ENCODE measurements at regions not wholly inside any gene's neighbourhood (a gene's known extent, or its start where the extent isn't known, plus 50 kb on each side); places are given as distances from the start of the nearest gene placed in this dataset.

- no peak for DNase-seq
- Histone ChIP-seq H3K36me3 (no peaks in the 10 kb centered on the region), H3K4me3 (no peak overlapping the region), H3K27ac (no peak overlapping the region), H3K9me3 (replicated peaks) (no peaks in the 10 kb centered on the region), H3K4me1 (no peaks in the 10 kb centered on the region), H3K27me3 (no peaks in the 10 kb centered on the region)
Observed at GRCh38 chr1:38334930-38335592, 288.5 kb upstream of the POU3F1 start.

DNA sequence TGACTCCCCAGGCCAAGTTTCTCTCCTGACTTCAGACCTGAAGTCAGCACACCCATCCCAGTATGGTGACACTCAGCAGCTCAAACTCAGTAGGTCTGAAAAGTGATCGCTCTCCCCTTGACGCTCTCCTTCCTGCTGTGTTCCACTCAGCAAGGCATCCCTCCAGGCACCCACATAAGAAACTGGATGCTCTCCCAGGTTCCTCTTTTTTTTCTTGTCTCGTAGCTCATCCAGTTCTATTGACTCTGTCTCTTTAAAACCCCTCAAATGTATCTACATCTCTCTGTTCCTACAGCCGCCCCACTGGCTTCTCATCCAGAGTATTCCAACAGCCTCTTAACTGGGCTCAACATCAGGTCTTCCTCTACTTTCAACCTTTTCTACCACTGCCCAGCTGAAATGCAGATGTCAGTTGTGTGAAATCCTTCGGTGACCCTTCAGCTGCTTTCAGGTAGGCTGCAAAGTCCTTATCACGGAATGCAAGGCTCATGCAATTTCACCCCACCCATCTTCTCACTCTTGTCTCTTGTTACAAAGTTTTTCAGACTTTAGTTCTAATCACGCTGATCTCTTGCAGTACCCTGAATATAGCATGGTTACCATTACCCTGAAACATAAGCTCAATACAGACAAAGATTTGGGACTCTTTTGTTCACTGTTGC is 286.2 kb upstream of the POU3F1 start:
- no peaks in the 10 kb centered on the region for H3K9me3 ChIP-seq (replicated peaks)
- no peaks in the 10 kb centered on the region for H3K4me1 ChIP-seq
- no peaks in the 10 kb centered on the region for H3K36me3 ChIP-seq
- no peak for DNase-seq
- H3K27me3 ChIP-seq, result no peaks in the 10 kb centered on the region
- no peak overlapping the region for H3K27ac ChIP-seq
- H3K4me3 ChIP-seq, result no peak overlapping the region

DNA sequence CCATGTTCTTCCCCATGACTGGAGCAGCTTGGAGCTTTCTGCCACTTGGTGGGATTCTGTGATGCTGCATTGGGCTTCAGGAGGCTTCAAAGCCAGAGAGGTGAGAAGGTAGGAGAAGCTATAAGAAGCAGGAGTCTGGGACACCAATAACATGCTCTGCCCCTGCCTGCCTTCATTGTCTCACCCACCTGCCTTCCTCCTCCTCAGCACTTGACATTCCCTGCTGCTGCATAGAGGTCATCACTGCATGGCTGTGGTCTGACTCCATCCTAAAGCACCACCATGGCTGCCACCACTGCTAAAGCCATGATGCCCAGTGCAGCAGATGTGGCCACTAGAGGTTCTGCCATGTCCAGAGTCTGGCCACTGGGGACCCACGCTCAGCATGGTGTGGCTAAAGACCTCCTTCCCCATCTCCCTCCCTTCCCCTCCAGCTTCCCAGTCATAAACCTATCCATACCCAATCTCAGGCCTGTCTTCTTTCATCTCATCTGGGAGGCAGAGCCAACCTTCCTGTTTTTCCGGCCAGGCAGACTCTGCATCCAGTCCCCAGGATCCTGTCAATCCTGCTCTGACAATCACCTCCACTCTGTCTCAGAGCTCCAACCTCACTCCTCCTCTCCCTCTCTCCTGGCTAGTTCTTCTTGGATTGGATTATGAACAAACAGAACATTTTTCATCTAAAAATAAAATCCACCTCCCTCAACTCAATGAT is 285.1 kb upstream of the POU3F1 start:
- Histone ChIP-seq H3K9me3 (replicated peaks) (no peaks in the 10 kb centered on the region), H3K27ac (no peak overlapping the region), H3K4me1 (no peaks in the 10 kb centered on the region), H3K4me3 (no peak overlapping the region), H3K27me3 (no peaks in the 10 kb centered on the region; the same call in 1 of the 2 replicates), H3K36me3 (no peaks in the 10 kb centered on the region)
- DNase-seq, result no peak

- no peak overlapping the region for H3K4me3 ChIP-seq
- H3K36me3 ChIP-seq, result no peaks in the 10 kb centered on the region
- no peak for DNase-seq
- H3K9me3 ChIP-seq (replicated peaks), result no peaks in the 10 kb centered on the region
- no peaks in the 10 kb centered on the region for H3K4me1 ChIP-seq
- no peaks in the 10 kb centered on the region; the same call in 1 of the 2 replicates for H3K27me3 ChIP-seq
- H3K27ac ChIP-seq, result no peak overlapping the region
Observed at GRCh38 chr1:38330799-38331198, 284.2 kb upstream of the POU3F1 start.

DNA sequence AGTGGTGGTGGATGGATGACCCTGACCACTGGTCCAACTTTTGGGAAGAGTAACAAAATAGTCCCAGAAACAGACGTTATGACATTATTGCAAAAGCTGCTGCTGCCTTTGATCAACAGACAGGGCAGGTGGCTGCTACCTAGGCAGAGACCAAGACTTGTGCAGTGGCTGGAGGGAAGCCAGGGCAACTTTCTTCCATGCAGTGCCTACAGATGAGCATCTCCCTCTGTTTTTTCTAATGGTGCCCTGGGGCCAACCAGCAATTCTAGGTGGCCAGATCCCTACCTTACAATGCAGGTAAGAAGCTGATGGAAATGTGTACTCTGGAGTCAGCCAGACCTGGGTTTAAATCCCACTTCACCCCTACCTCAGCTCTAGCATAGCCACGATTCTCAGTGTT is 283.1 kb upstream of the POU3F1 start:
- no peak for DNase-seq

DNA sequence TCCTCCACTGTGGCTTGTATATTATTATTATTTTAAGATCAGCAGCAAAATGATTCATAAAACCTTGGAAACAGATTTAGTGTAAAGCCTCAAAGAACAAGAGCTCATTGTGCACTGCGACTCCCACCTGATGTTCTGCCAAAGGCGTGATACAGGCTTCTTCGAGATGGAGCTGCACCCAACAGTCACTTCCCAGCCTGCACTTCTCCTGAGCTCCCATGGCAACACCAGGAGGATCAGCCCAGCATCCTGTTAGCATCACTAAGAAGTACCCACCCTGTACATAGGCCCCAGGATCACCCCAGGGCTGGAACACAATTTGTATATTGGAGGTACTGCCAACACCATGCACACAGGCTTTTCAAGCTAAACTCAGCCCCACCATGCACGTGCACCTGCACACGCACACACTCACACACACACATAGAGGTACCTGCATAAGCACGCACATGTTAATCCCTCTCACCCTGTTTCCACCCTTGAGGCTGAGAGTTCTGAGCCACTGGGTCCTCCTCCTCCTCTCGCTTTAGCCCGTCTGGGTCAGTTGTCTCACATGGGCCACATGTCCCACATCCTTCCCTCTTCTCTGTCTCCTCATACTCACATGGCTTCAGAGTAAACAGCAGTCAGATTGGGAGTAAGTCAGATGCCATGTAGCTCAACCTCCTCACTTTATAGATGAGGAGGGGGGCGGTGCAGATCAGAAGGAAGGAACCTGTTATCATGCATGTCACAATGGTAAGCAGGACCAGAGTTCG is 281.9 kb upstream of the POU3F1 start:
- H3K27me3 ChIP-seq, result peaks cover 3% of the 10 kb centered on the region; the same call in 1 of the 2 replicates
- no peaks in the 10 kb centered on the region for H3K9me3 ChIP-seq (replicated peaks)
- DNase-seq, result no peak

More for the DNA sequence above, 283.1 kb upstream of the POU3F1 start:
- Histone ChIP-seq H3K36me3 (no peaks in the 10 kb centered on the region), H3K4me1 (no peaks in the 10 kb centered on the region), H3K4me3 (no peak overlapping the region), H3K27me3 (no peaks in the 10 kb centered on the region; the same call in 1 of the 2 replicates), H3K27ac (no peak overlapping the region), H3K9me3 (replicated peaks) (no peaks in the 10 kb centered on the region)

DNA sequence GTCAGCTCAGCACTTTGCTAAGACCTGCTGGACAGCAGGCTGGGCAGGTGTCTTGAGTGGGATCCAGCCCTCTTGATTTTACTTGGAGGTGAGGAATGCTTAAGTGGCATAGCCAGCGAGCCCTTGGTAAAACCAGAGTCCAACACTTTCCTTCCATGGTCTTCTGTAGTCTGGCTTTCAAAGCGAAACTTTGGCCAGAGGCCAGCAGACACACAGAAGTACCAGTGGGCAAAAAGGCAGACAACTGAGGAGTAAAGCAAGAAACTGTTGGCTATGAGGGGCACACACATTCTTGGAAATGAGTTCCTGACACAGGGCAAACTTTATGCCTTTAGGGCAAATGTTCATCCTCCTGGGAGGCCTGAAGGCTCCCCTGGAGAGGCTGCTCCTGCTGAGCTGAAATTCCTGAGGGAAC is 281.0 kb upstream of the POU3F1 start:
- H3K27me3 ChIP-seq, result peaks cover 12% of the 10 kb centered on the region; the same call in 1 of the 2 replicates
- no peaks in the 10 kb centered on the region for H3K4me1 ChIP-seq
- 0 out of 2 replicates have a peak, but pooled peaks cover 3% of the 10 kb centered on the region for H3K9me3 ChIP-seq (replicated peaks)
- DNase-seq, result peak in 1 of 2 experiments; percentile 4
- no peaks in the 10 kb centered on the region for H3K36me3 ChIP-seq
- H3K27ac ChIP-seq, result no peak overlapping the region
- H3K4me3 ChIP-seq, result no peak overlapping the region

More for the DNA sequence above, 281.9 kb upstream of the POU3F1 start:
- no peaks in the 10 kb centered on the region for H3K4me1 ChIP-seq
- no peak overlapping the region for H3K4me3 ChIP-seq
- no peaks in the 10 kb centered on the region for H3K36me3 ChIP-seq
- H3K27ac ChIP-seq, result no peak overlapping the region

GRCh38 chr1:38326856-38327255 is 280.3 kb upstream of the POU3F1 start:
- Histone ChIP-seq H3K36me3 (no peaks in the 10 kb centered on the region), H3K4me3 (no peak overlapping the region), H3K4me1 (no peaks in the 10 kb centered on the region), H3K9me3 (replicated peaks) (0 out of 2 replicates have a peak, but pooled peaks cover 3% of the 10 kb centered on the region), H3K27ac (no peak overlapping the region), H3K27me3 (peaks cover 12% of the 10 kb centered on the region; the same call in 1 of the 2 replicates)
- DNase-seq, result no peak

DNA sequence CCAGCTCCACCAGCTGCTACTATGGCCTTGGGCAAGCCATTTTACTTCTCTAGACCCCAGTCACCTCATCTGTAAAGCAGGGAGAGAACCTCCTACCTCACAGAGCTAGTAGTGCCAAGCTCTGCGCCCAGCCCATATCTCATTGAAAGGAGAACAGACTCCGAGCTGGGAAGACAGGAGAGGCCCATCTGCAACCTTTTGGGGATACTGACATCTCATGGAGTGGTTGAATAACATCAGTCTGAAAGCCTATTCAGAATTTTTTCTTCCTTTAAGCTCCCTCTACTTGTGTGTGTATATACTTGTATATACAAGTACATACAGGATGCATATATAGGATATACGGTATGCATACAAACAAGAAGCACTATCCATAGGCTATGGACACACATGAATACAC is 279.5 kb upstream of the POU3F1 start:
- no peaks in the 10 kb centered on the region for H3K36me3 ChIP-seq
- H3K9me3 ChIP-seq (replicated peaks), result 0 out of 2 replicates have a peak, but pooled peaks cover 3% of the 10 kb centered on the region
- no peak overlapping the region for H3K4me3 ChIP-seq
- no peaks in the 10 kb centered on the region for H3K4me1 ChIP-seq
- no peak overlapping the region for H3K27ac ChIP-seq
- no peak for DNase-seq
- H3K27me3 ChIP-seq, result peaks cover 12% of the 10 kb centered on the region; the same call in 1 of the 2 replicates

GRCh38 chr1:38312753-38313152 is 266.2 kb upstream of the POU3F1 start:
- Histone ChIP-seq H3K9me3 (replicated peaks) (no peaks in the 10 kb centered on the region), H3K4me3 (no peak overlapping the region), H3K36me3 (no peaks in the 10 kb centered on the region), H3K27me3 (no peaks in the 10 kb centered on the region), H3K4me1 (no peaks in the 10 kb centered on the region), H3K27ac (no peak overlapping the region)
- no peak for DNase-seq

DNA sequence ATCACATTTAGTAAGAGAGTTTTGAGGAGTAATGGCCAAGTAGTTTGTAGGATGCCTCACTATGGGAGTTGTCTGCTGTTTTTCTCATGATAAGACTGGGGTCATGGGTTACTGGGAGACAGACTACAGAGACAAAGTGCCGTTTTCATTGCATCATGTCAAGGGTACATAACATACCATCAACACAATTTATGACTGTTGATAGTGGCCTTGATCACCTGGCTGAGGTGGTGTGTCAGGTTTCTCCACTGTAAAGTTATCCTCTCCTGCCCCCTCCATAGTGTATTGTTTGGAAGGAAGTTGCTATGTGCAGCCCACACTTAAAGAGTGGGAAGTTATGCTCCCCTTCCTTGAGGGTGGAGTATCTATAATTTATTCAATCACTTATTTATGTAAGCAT is 263.5 kb upstream of the POU3F1 start:
- no peaks in the 10 kb centered on the region for H3K27me3 ChIP-seq
- DNase-seq, result no peak
- no peaks in the 10 kb centered on the region for H3K36me3 ChIP-seq
- no peak overlapping the region for H3K4me3 ChIP-seq
- H3K9me3 ChIP-seq (replicated peaks), result no peaks in the 10 kb centered on the region
- no peaks in the 10 kb centered on the region for H3K4me1 ChIP-seq
- no peak overlapping the region for H3K27ac ChIP-seq

- H3K4me1 ChIP-seq, result no peaks in the 10 kb centered on the region
- H3K27me3 ChIP-seq, result no peaks in the 10 kb centered on the region
- no peaks in the 10 kb centered on the region for H3K36me3 ChIP-seq
- H3K4me3 ChIP-seq, result no peak overlapping the region
- H3K9me3 ChIP-seq (replicated peaks), result no peaks in the 10 kb centered on the region
- no peak overlapping the region for H3K27ac ChIP-seq
- DNase-seq, result no peak
Observed at GRCh38 chr1:38308780-38309179, 262.2 kb upstream of the POU3F1 start.

DNA sequence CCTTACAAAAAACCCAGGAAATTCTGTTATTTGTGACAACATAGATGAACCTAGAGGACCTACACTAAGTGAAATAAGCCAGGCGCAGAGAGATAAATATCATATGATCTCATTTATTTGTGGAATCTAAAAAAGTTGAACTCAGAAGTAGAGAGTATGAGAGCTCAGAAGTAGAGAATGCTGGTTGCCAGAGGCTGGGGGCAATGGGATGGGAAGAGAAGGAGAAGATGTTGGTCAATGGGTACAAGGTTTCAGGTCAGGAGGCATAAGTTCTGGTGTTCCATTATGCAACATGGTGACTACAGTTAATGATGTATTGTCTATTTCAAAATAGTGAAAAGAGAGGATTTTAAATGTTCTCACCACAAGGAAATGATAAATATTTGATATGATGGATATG is 259.1 kb upstream of the POU3F1 start:
- H3K27ac ChIP-seq, result no peak overlapping the region

GRCh38 chr1:38303843-38304242 is 257.2 kb upstream of the POU3F1 start:
- Histone ChIP-seq H3K36me3 (no peaks in the 10 kb centered on the region), H3K9me3 (replicated peaks) (no peaks in the 10 kb centered on the region), H3K4me1 (no peaks in the 10 kb centered on the region), H3K27ac (no peak overlapping the region), H3K4me3 (no peak overlapping the region), H3K27me3 (no peaks in the 10 kb centered on the region)
- DNase-seq, result no peak

More for the DNA sequence above, 259.1 kb upstream of the POU3F1 start:
- Histone ChIP-seq H3K9me3 (replicated peaks) (no peaks in the 10 kb centered on the region), H3K27me3 (no peaks in the 10 kb centered on the region), H3K4me3 (no peak overlapping the region), H3K4me1 (no peaks in the 10 kb centered on the region), H3K36me3 (no peaks in the 10 kb centered on the region)
- no peak for DNase-seq

Measured in SJCRH30 (cell line).